HCT116 (cell line): ENCODE measurements at regions not wholly inside any gene's neighbourhood (a gene's known extent, or its start where the extent isn't known, plus 50 kb on each side); places are given as distances from the start of the nearest gene placed in this dataset.

Experiments
- ATAC-seq: fragments of 200-7000 bp; cut with Tn5 transposase; 2 replicates; pipeline ENCODE4 v1.9.1; 2020; ENCODE audit warnings: mild to moderate bottlenecking, moderate library complexity
- BruUV-seq: library from RNA; stranded (reverse); fragments of 400-500 nt; replicated peaks from 2 replicates; lab custom pipeline; 2021; lab: Mats Ljungman, UMichigan
- CTCF ChIA-PET: fragments of 300-600 bp; sonication (Branson Sonifier 250); formaldehyde crosslinking; loops from one replicate; lab custom pipeline; 2021; ENCODE audit warnings: antibody characterized with exemption; lab: Charles Lee
- POLR2A ChIA-PET: fragments of 300-600, 350-600 bp; sonication (Branson Sonifier 250); formaldehyde crosslinking; loops from one replicate; lab custom pipeline; 2021; ENCODE audit warnings: antibody characterized with exemption; lab: Charles Lee
- RAD21 ChIA-PET, 2 experiments: fragments of 300-600 bp; sonication (Branson Sonifier 250); formaldehyde crosslinking; loops; one replicate each; lab custom pipeline; 2023; ENCODE audit warnings: low total read pairs in 2 of 2; ENCODE audit not compliant: uncharacterized antibody in 2 of 2, unreplicated experiment in 2 of 2, low non-redundant PET in 1 of 2; lab: Charles Lee
- DNase-seq: peaks from one replicate; pipeline ENCODE4 v3.0.0-alpha.2; 2010; ENCODE audit warnings: low read depth, low spot score
- H2AFZ ChIP-seq: fragments of 200-600 bp; shearing (Covaris generic), sonication (generic); 2 replicates; pipeline ENCODE4 v1.6.1; 2017; ENCODE audit warnings: low read depth, mixed run types, mixed read lengths, antibody characterized with exemption, low read length; ENCODE audit not compliant: poor library complexity, severe bottlenecking
- H3K27ac ChIP-seq: 2 replicates; pipeline ENCODE4 v1.5.1; 2012; ENCODE audit warnings: low read depth, low read length
- H3K27me3 ChIP-seq: fragments of 200-600 bp; sonication (generic); 2 replicates; pipeline ENCODE4 v1.6.1; 2016; ENCODE audit warnings: mixed run types, low read length, mixed read lengths; ENCODE audit not compliant: insufficient read depth
- H3K36me3 ChIP-seq, 2 experiments: fragments of 200-500 bp in 1 of 2; fragments of 200-600 bp in 1 of 2; sonication (Bioruptor generic) in 1 of 2; sonication (generic) in 1 of 2; 2 replicates each; pipeline versions ENCODE4 v1.5.1 to v1.6.1; 2014 to 2016; ENCODE audit warnings: low read length in 2 of 2, inconsistent platforms in 1 of 2, mixed read lengths in 1 of 2, mixed run types in 1 of 2; ENCODE audit not compliant: insufficient read depth in 2 of 2, control insufficient read depth in 1 of 2
- H3K4me1 ChIP-seq, 2 experiments: fragments of 200-600 bp in 1 of 2; sonication (generic) in 1 of 2; 2 replicates each; pipeline versions ENCODE4 v1.5.1 to v1.6.1; 2012 to 2017; ENCODE audit warnings: low read length in 2 of 2, inconsistent platforms in 1 of 2, mild to moderate bottlenecking in 1 of 2, mixed read lengths in 1 of 2, mixed run types in 1 of 2, moderate library complexity in 1 of 2; ENCODE audit not compliant: insufficient read depth in 2 of 2, control insufficient read depth in 1 of 2
- H3K4me2 ChIP-seq: fragments of 200-600 bp; sonication (generic); 2 replicates; pipeline ENCODE4 v1.6.1; 2017; ENCODE audit warnings: mixed run types, low read length, mixed read lengths
- H3K4me3 ChIP-seq, 2 experiments: fragments of 200-600 bp in 1 of 2; sonication (generic) in 1 of 2; replicated peaks in 1 of 2; 2 replicates each; pipeline ENCODE4 v1.5.1; 2011 to 2016; ENCODE audit warnings: low read length in 2 of 2, control low read depth in 1 of 2, low read depth in 1 of 2, mild to moderate bottlenecking in 1 of 2, mixed read lengths in 1 of 2, mixed run types in 1 of 2
- H3K79me2 ChIP-seq: fragments of 200-600 bp; sonication (generic); 2 replicates; pipeline ENCODE4 v1.6.1; 2017; ENCODE audit warnings: mild to moderate bottlenecking, mixed run types, low read length, moderate library complexity, mixed read lengths; ENCODE audit not compliant: insufficient read depth
- H3K9ac ChIP-seq: fragments of 200-600 bp; sonication (generic); 2 replicates; pipeline ENCODE4 v1.6.1; 2016; ENCODE audit warnings: low read length, mixed read lengths
- H3K9me2 ChIP-seq: fragments of 200-600 bp; sonication (generic), shearing (Covaris generic); 2 replicates; pipeline ENCODE4 v1.6.1; 2017; ENCODE audit warnings: mixed run types, mild to moderate bottlenecking, moderate library complexity; ENCODE audit not compliant: insufficient read depth
- H3K9me3 ChIP-seq, 2 experiments: fragments of 200-500 bp in 1 of 2; fragments of 200-600 bp in 1 of 2; sonication (Bioruptor generic) in 1 of 2; sonication (generic) in 1 of 2; 2 replicates each; pipeline ENCODE4 v1.6.1; 2014 to 2017; ENCODE audit warnings: low read length in 2 of 2, mixed read lengths in 2 of 2, inconsistent platforms in 1 of 2, low read depth in 1 of 2, mild to moderate bottlenecking in 1 of 2, mixed run types in 1 of 2, moderate library complexity in 1 of 2; ENCODE audit not compliant: control insufficient read depth in 1 of 2, insufficient read depth in 1 of 2
- H4K20me1 ChIP-seq: fragments of 200-600 bp; sonication (generic), shearing (Covaris generic); 2 replicates; pipeline ENCODE4 v1.6.1; 2017; ENCODE audit warnings: mixed run types, mild to moderate bottlenecking, moderate library complexity; ENCODE audit not compliant: insufficient read depth
- CEBPB ChIP-seq: IDR thresholded peaks from 2 replicates; pipeline ENCODE4 v1.6.1; 2012; ENCODE audit warnings: low read depth
- CTCF ChIP-seq, 3 experiments: fragments of 200-600 bp in 1 of 3; sonication (generic) in 1 of 3; IDR thresholded peaks in 2 of 3; conservative IDR thresholded peaks in 1 of 3; 2 replicates each; pipeline ENCODE4 v1.5.1; 2012 to 2017; ENCODE audit warnings: low read depth in 2 of 3, low read length in 2 of 3, antibody characterized with exemption in 1 of 3, borderline replicate concordance in 1 of 3, control low read depth in 1 of 3, mild to moderate bottlenecking in 1 of 3, mixed read lengths in 1 of 3, mixed run types in 1 of 3, moderate library complexity in 1 of 3; ENCODE audit not compliant: insufficient read depth in 1 of 3
- EGR1 ChIP-seq: IDR thresholded peaks from 2 replicates; pipeline ENCODE4 v1.6.1; 2012; ENCODE audit warnings: low read depth
- EZH2 ChIP-seq: fragments of 200-600 bp; sonication (generic); IDR thresholded peaks from 2 replicates; pipeline ENCODE4 v1.6.1; 2017; ENCODE audit warnings: antibody characterized with exemption, mixed run types
- EZH2phosphoT487 ChIP-seq: fragments of 200-600 bp; IDR thresholded peaks from 2 replicates; pipeline ENCODE4 v1.6.1; 2018; ENCODE audit warnings: antibody characterized with exemption, borderline replicate concordance
- MAX ChIP-seq: IDR thresholded peaks from 2 replicates; pipeline ENCODE4 v1.6.1; 2012
- POLR2AphosphoS5 ChIP-seq: IDR thresholded peaks from 2 replicates; pipeline ENCODE4 v1.6.1; 2011; ENCODE audit warnings: mild to moderate bottlenecking, low read depth, low read length, moderate library complexity
- RAD21 ChIP-seq: IDR thresholded peaks from 2 replicates; pipeline ENCODE4 v1.6.1; 2012; ENCODE audit warnings: low read depth, mild to moderate bottlenecking
- SIN3A ChIP-seq: IDR thresholded peaks from 2 replicates; pipeline ENCODE4 v1.6.1; 2012; ENCODE audit warnings: low read depth
- SP1 ChIP-seq: IDR thresholded peaks from 2 replicates; pipeline ENCODE4 v1.6.1; 2012; ENCODE audit warnings: low read depth
- TCF7L2 ChIP-seq: IDR thresholded peaks from 2 replicates; pipeline ENCODE4 v1.7.0; 2011; ENCODE audit warnings: borderline replicate concordance, inconsistent platforms; ENCODE audit not compliant: insufficient read depth, insufficient read length; ENCODE audit errors: extremely low read depth
- YY1 ChIP-seq: IDR thresholded peaks from 2 replicates; pipeline ENCODE4 v1.6.1; 2011; ENCODE audit warnings: low read length, low read depth, moderate library complexity, mild to moderate bottlenecking; ENCODE audit not compliant: insufficient replicate concordance; ENCODE audit errors: extremely low read depth
- ZNF274 ChIP-seq: fragments of 200-500 bp; sonication (Bioruptor generic); IDR thresholded peaks from 2 replicates; pipeline ENCODE4 v1.6.1; 2014; ENCODE audit warnings: mild to moderate bottlenecking, low read depth, low read length, inconsistent platforms
- intact Hi-C: fragments of 100-400 bp; cut with micrococcal nuclease; formaldehyde crosslinking; loops from 2 replicates; pipeline ENCODE4 v1.10.0; 2022

GRCh38 chr11:127358160-127358559, 357.6 kb upstream of the KIRREL3 start:
- TF ChIP-seq SIN3A = no peak
- TF ChIP-seq YY1 = no peak
- TF ChIP-seq MAX = no peak
- no peak for TF ChIP-seq EZH2phosphoT487
- TF ChIP-seq TCF7L2 = no peak
- no peak for TF ChIP-seq CTCF (IDR thresholded peaks at IDR 0.05 in 2 of 3, conservative IDR thresholded peaks at IDR 0.05 in 1 of 3; ENCODE audit: borderline replicate concordance in 1 of 3, insufficient read depth in 1 of 3, low read depth in 2 of 3, low read length in 2 of 3)
- TF ChIP-seq ZNF274 = no peak
- POLR2A ChIA-PET = no interaction called here
- H3K4me1 ChIP-seq = no peaks in the 10 kb centered on the region
- no peaks in the 10 kb centered on the region; a peak in 1 of 4 replicates for H3K9me3 ChIP-seq
- ATAC-seq = no peak
- H3K36me3 ChIP-seq = no peaks in the 10 kb centered on the region
- CTCF ChIA-PET = no interaction called here
- H3K4me2 ChIP-seq = no peak overlapping the region
- H3K27ac ChIP-seq = no peak overlapping the region
- H3K9ac ChIP-seq = no peak overlapping the region
- no peaks in the 10 kb centered on the region for H3K27me3 ChIP-seq
- no peaks in the 10 kb centered on the region for H4K20me1 ChIP-seq
- H3K4me3 ChIP-seq = no peak overlapping the region
- no peak for DNase-seq
- BruUV-seq = no TSS peak
- H3K9me2 ChIP-seq = no peaks in the 10 kb centered on the region
- no peaks in the 10 kb centered on the region for H3K79me2 ChIP-seq
- RAD21 ChIA-PET = no interaction called here
- no peak overlapping the region for H2AFZ ChIP-seq
- intact Hi-C loops = no loop called here

DNA sequence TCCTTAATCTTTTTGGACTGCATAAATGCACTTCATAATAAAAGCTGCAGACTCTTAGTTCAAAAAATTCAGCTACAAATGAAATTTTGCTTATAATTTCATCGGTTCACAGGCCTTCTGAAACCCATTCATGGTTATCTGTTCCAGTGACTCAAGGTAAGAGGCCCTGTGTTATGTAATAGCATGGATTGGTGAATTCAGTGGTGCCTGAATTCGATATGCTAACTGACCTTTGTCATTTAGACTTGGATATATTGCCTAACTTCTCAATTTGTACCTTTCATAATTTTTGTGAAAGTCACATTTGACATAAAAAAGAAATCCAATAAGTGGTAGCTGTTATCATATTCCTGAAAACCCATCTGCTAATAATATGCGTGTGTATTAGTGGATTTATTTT, 349.9 kb upstream of the KIRREL3 start:
- no TSS peak for BruUV-seq

More for the DNA sequence above, 349.9 kb upstream of the KIRREL3 start:
- ChIA-PET CTCF (no interaction called here), RAD21 (no interaction called here), POLR2A (no interaction called here)
- Histone ChIP-seq H4K20me1 (no peaks in the 10 kb centered on the region), H3K27me3 (no peaks in the 10 kb centered on the region), H3K9ac (no peak overlapping the region), H3K9me2 (no peaks in the 10 kb centered on the region), H3K27ac (no peak overlapping the region), H3K4me1 (no peaks in the 10 kb centered on the region), H3K4me2 (no peak overlapping the region), H3K4me3 (no peak overlapping the region), H3K36me3 (no peaks in the 10 kb centered on the region), H2AFZ (no peak overlapping the region), H3K9me3 (peaks cover 0 to 10% of the 10 kb centered on the region in 2 experiments; a peak in 2 of 4 replicates), H3K79me2 (no peaks in the 10 kb centered on the region)
- ATAC-seq = no peak
- no peak for DNase-seq
- no peak for TF ChIP-seq SP1
- TF ChIP-seq TCF7L2 = no peak
- TF ChIP-seq POLR2AphosphoS5 = no peak
- no peak for TF ChIP-seq ZNF274
- no peak for TF ChIP-seq EGR1
- TF ChIP-seq CEBPB = no peak
- no peak for TF ChIP-seq MAX
- TF ChIP-seq RAD21 = no peak
- TF ChIP-seq EZH2 = no peak
- intact Hi-C loops = no loop called here
